Vagina (tissue), 2 donors: ENCODE measurements at regions not wholly inside any gene's neighbourhood (a gene's known extent, or its start where the extent isn't known, plus 50 kb on each side); places are given as distances from the start of the nearest gene placed in this dataset.

Experiments
- DNase-seq, 2 donors: peaks; one replicate each; pipeline ENCODE4 v3.0.0-alpha.2; 2017; ENCODE audit errors: extremely low spot score in 2 of 2
- H3K27ac ChIP-seq: fragments of 200-600 bp; sonication (generic); one replicate; pipeline ENCODE4 v1.5.1; 2019
- H3K27me3 ChIP-seq: fragments of 200-600 bp; sonication (generic); one replicate; pipeline ENCODE4 v1.5.1; 2019
- H3K36me3 ChIP-seq, 2 donors: fragments of 200-600 bp; sonication (generic); one replicate each; pipeline ENCODE4 v1.5.1; 2017 to 2019
- H3K4me1 ChIP-seq: fragments of 200-600 bp; sonication (generic); one replicate; pipeline ENCODE4 v1.5.1; 2019
- H3K4me3 ChIP-seq, 2 donors: fragments of 200-600 bp; sonication (generic); 1 replicate in 1 of 2; 2 replicates in 1 of 2; pipeline ENCODE4 v1.5.1; 2016 to 2019
- H3K9me3 ChIP-seq: fragments of 200-600 bp; sonication (generic); one replicate; pipeline ENCODE4 v1.5.1; 2019
- POLR2A ChIP-seq, 2 donors: fragments of 450-650 bp; IDR thresholded peaks; one replicate each; pipeline ENCODE4 v1.6.1; 2017; ENCODE audit warnings: antibody characterized with exemption in 2 of 2, mild to moderate bottlenecking in 2 of 2, moderate library complexity in 2 of 2
- POLR2AphosphoS5 ChIP-seq, 2 donors: sonication (generic); formaldehyde crosslinking; IDR thresholded peaks; one replicate each; pipeline ENCODE4 v1.9.0; 2017; ENCODE audit warnings: antibody characterized with exemption in 2 of 2, mild to moderate bottlenecking in 2 of 2, low read depth in 1 of 2; ENCODE audit not compliant: insufficient read depth in 1 of 2
- intact Hi-C: fragments of 100-400 bp; cut with DNase I; formaldehyde crosslinking; loops from one replicate; pipeline ENCODE4 v1.15.1; 2023
- TF ChIP-seq, protein P1 (sequence below), 3 experiments: fragments of 450-650 bp in 2 of 3; fragments of 200-600 bp in 1 of 3; sonication (generic) in 1 of 3; IDR thresholded peaks; one replicate each; pipeline ENCODE4 v1.5.1; 2017 to 2019; ENCODE audit warnings: antibody characterized with exemption in 3 of 3, mild to moderate bottlenecking in 2 of 3, moderate library complexity in 2 of 3

DNA sequence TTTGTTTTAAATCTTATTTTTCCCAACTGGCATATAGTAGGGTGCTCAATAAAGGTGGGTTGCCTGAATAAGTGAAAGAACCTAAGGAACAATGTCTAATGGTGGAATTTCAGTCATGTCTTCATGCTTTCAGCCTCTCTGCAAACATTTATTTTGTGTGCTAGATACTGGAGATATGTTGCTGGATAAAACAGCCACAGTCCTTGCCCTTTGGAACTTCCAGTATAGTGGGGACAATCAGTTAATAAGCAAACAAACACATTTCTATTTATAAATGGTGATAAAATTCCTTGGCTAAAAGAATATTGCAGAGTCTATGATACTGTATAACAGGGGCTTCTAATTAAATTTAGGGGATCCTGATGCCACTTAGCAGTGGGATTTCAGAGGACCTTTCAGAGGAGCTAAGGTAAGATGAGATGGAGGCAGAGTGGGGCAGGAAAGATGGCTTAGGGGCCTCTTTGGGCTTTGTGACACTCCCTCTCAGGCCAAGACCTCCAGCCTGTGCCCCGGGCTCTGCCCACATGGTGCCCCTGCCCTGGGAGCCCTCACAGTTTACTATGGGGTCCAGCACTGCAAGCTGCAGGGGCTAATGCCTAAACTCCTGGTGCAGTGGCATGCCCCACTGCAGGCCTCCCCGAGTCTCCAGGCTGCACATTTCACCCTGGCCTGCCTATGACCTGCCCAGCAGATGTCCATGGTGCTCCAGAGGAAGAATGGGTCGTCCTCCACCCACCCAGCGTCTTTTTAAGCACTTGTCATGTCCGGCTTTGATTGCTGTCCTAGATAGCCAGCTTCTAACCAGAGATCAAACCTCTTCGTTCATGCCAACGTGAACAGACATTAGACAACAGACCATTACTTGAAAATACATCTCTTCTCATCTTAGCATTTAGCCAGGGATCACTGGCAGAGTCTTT is 61.6 kb upstream of the PRR23C start:
- H3K27ac ChIP-seq = no peak overlapping the region
- H3K4me1 ChIP-seq = no peaks in the 10 kb centered on the region
- no peak overlapping the region for H3K4me3 ChIP-seq
- peak in 1 of 2 donors; percentile 92 for DNase-seq
- no peaks in the 10 kb centered on the region for H3K9me3 ChIP-seq
- H3K27me3 ChIP-seq = no peaks in the 10 kb centered on the region
- H3K36me3 ChIP-seq = no peaks in the 10 kb centered on the region
- TF ChIP-seq POLR2A (IDR thresholded peaks at IDR 0.05) = no peak
- TF ChIP-seq, protein P1, sequence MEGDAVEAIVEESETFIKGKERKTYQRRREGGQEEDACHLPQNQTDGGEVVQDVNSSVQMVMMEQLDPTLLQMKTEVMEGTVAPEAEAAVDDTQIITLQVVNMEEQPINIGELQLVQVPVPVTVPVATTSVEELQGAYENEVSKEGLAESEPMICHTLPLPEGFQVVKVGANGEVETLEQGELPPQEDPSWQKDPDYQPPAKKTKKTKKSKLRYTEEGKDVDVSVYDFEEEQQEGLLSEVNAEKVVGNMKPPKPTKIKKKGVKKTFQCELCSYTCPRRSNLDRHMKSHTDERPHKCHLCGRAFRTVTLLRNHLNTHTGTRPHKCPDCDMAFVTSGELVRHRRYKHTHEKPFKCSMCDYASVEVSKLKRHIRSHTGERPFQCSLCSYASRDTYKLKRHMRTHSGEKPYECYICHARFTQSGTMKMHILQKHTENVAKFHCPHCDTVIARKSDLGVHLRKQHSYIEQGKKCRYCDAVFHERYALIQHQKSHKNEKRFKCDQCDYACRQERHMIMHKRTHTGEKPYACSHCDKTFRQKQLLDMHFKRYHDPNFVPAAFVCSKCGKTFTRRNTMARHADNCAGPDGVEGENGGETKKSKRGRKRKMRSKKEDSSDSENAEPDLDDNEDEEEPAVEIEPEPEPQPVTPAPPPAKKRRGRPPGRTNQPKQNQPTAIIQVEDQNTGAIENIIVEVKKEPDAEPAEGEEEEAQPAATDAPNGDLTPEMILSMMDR (IDR thresholded peaks at IDR 0.05) = no peak
- no peak for TF ChIP-seq POLR2AphosphoS5 (IDR thresholded peaks at IDR 0.05; ENCODE audit: insufficient read depth in 1 of 2, low read depth in 1 of 2)
- intact Hi-C loops = loop anchor here (10.0 kb wide), 1 partner anchor 219 kb away; no protein-coding TSS in a partner anchor

DNA sequence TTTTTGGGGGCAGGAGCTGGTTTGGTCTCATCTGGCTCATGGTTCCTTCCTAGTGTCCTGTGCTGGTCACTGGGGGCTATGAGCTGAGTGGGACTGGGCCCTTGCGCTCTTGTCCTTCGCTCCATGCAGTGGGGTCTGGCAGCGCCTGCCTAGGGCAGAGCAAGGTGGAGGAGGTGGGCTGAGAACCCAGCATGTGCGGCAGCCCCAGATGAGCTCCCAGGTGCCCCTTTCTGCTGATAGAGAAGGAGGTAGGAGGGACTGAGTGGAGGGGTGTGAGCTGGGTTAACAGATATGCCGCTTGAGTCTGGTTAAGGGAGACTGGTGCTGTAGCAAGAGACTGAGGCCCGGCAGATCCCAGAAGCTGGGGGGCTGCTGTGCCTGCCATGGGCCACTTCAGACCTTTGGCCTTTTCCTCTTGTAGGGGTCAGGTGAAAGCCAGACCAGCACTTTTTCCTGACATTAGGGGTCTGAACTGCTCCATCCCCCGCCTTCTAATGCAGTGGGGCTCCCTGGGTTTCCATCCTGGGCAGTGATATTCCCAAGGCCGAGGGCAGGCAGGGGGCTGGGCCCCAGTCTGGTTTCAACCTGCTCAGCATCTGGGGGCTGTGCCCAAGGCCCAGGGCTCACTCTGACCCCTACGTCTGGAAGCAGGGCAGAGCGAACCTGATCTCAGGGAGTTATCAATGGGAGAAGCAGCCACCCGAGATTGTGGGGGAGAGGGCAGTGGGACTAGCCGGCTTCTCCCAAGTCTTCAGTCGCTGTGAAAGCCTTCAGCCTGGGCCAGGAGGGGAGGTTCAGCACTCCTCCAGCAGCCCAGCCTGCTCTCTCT is 62.9 kb upstream of the PRR23C start:
- intact Hi-C loops = loop anchor here (10.0 kb wide), 1 partner anchor 217 kb away; no protein-coding TSS in a partner anchor
- no peak overlapping the region for H3K27ac ChIP-seq
- no peaks in the 10 kb centered on the region for H3K9me3 ChIP-seq
- DNase-seq = peak; percentile 61 to 77
- no peaks in the 10 kb centered on the region for H3K36me3 ChIP-seq
- no peak overlapping the region for H3K4me3 ChIP-seq
- TF ChIP-seq POLR2A (IDR thresholded peaks at IDR 0.05) (no peak), POLR2AphosphoS5 (IDR thresholded peaks at IDR 0.05; ENCODE audit: insufficient read depth in 1 of 2, low read depth in 1 of 2) (no peak)
- TF ChIP-seq, protein P1 (IDR thresholded peaks at IDR 0.05) = no peak
- H3K27me3 ChIP-seq = no peaks in the 10 kb centered on the region
- no peaks in the 10 kb centered on the region for H3K4me1 ChIP-seq

GRCh38 chr3:139108253-139108969 is 63.7 kb upstream of the PRR23C start:
- no peak overlapping the region for H3K27ac ChIP-seq
- intact Hi-C loops = loop anchor here (10.0 kb wide), 1 partner anchor 216 kb away; no protein-coding TSS in a partner anchor
- TF ChIP-seq POLR2A (IDR thresholded peaks at IDR 0.05) (no peak), POLR2AphosphoS5 (IDR thresholded peaks at IDR 0.05; ENCODE audit: insufficient read depth in 1 of 2, low read depth in 1 of 2) (no peak)
- TF ChIP-seq, protein P1 (IDR thresholded peaks at IDR 0.05) = no peak
- H3K36me3 ChIP-seq = no peaks in the 10 kb centered on the region
- no peaks in the 10 kb centered on the region for H3K4me1 ChIP-seq
- H3K4me3 ChIP-seq = no peak overlapping the region
- H3K9me3 ChIP-seq = no peaks in the 10 kb centered on the region
- peak; percentile 77 to 82 for DNase-seq
- no peaks in the 10 kb centered on the region for H3K27me3 ChIP-seq

- intact Hi-C loops = loop anchor here (10.0 kb wide), 1 partner anchor 216 kb away; no protein-coding TSS in a partner anchor
- no peaks in the 10 kb centered on the region for H3K4me1 ChIP-seq
- H3K27me3 ChIP-seq = no peaks in the 10 kb centered on the region
- TF ChIP-seq POLR2A (IDR thresholded peaks at IDR 0.05) (no peak), POLR2AphosphoS5 (IDR thresholded peaks at IDR 0.05; ENCODE audit: insufficient read depth in 1 of 2, low read depth in 1 of 2) (no peak)
- TF ChIP-seq, protein P1 (IDR thresholded peaks at IDR 0.05) = no peak
- H3K27ac ChIP-seq = no peak overlapping the region
- no peak overlapping the region for H3K4me3 ChIP-seq
- no peaks in the 10 kb centered on the region for H3K9me3 ChIP-seq
- DNase-seq = peak; percentile 61 to 83
- H3K36me3 ChIP-seq = no peaks in the 10 kb centered on the region
Measured at GRCh38 chr3:139109271-139109670, 64.6 kb upstream of the PRR23C start.
